HUDEP-2 (cell line): ENCODE measurements at regions not wholly inside any gene's neighbourhood (a gene's known extent, or its start where the extent isn't known, plus 50 kb on each side); places are given as distances from the start of the nearest gene placed in this dataset.

Experiments
- DNase-seq, 76 experiments: peaks; one replicate each; lab custom pipeline; 2025; ENCODE audit not compliant: unreplicated experiment in 76 of 76; lab: John Stamatoyannopoulos, UW

GRCh38 chr13:85545771-85546170 is 253.4 kb downstream of the SLITRK6 start:
- DNase-seq: no peak

- DNase-seq: no peak
Measured at GRCh38 chr13:85544756-85545155, 254.5 kb downstream of the SLITRK6 start.

- DNase-seq: no peak
Measured at GRCh38 chr13:85543144-85543543, 256.1 kb downstream of the SLITRK6 start.

- peak in 1 of 76 experiments; percentile 0 for DNase-seq
Measured at GRCh38 chr13:85541476-85541875, 257.7 kb downstream of the SLITRK6 start.

GRCh38 chr13:85538957-85539356 is 260.3 kb downstream of the SLITRK6 start:
- DNase-seq: no peak

- no peak for DNase-seq
Measured at GRCh38 chr13:85537601-85538000, 261.6 kb downstream of the SLITRK6 start.

GRCh38 chr13:85536706-85537105 is 262.5 kb downstream of the SLITRK6 start:
- DNase-seq: no peak

- DNase-seq: no peak
Measured at GRCh38 chr13:85535316-85536084, 263.7 kb downstream of the SLITRK6 start.

GRCh38 chr13:85533911-85534310 is 265.3 kb downstream of the SLITRK6 start:
- DNase-seq: no peak

GRCh38 chr13:85529218-85529594 is 270.0 kb downstream of the SLITRK6 start:
- no peak for DNase-seq

- no peak for DNase-seq
Measured at GRCh38 chr13:85528491-85529217, 270.6 kb downstream of the SLITRK6 start.

GRCh38 chr13:85527316-85527715 is 271.9 kb downstream of the SLITRK6 start:
- DNase-seq: no peak

GRCh38 chr13:85525411-85525810 is 273.8 kb downstream of the SLITRK6 start:
- DNase-seq: no peak

GRCh38 chr13:85521657-85522056 is 277.6 kb downstream of the SLITRK6 start:
- DNase-seq: no peak

- no peak for DNase-seq
Measured at GRCh38 chr13:85520445-85520844, 278.8 kb downstream of the SLITRK6 start.

GRCh38 chr13:85519363-85519762 is 279.9 kb downstream of the SLITRK6 start:
- DNase-seq: no peak

GRCh38 chr13:85512421-85512820 is 286.8 kb downstream of the SLITRK6 start:
- DNase-seq: no peak

GRCh38 chr13:85509512-85509911 is 289.7 kb downstream of the SLITRK6 start:
- no peak for DNase-seq

GRCh38 chr13:85508683-85509329 is 290.4 kb downstream of the SLITRK6 start:
- no peak for DNase-seq

- DNase-seq: no peak
Measured at GRCh38 chr13:85503797-85504196, 295.4 kb downstream of the SLITRK6 start.

GRCh38 chr13:85501616-85502015 is 297.6 kb downstream of the SLITRK6 start:
- DNase-seq: no peak
